A673 (cell line): ENCODE measurements at regions not wholly inside any gene's neighbourhood (a gene's known extent, or its start where the extent isn't known, plus 50 kb on each side); places are given as distances from the start of the nearest gene placed in this dataset.

Experiments
- EZH2 ChIP-seq: fragments of 200-600 bp; sonication (generic); IDR thresholded peaks from 2 replicates; pipeline ENCODE4 v1.6.1; 2017; ENCODE audit warnings: borderline replicate concordance, low read depth, mild to moderate bottlenecking, mixed read lengths, antibody characterized with exemption, low read length; ENCODE audit not compliant: poor library complexity, severe bottlenecking
- TF ChIP-seq, protein P1 (sequence below): fragments of 300-800, 200-600 bp; sonication (generic); conservative IDR thresholded peaks from 2 replicates; pipeline ENCODE4 v1.5.1; 2017; ENCODE audit warnings: low read depth, mild to moderate bottlenecking, antibody characterized with exemption, low read length, moderate library complexity, mixed read lengths

DNA sequence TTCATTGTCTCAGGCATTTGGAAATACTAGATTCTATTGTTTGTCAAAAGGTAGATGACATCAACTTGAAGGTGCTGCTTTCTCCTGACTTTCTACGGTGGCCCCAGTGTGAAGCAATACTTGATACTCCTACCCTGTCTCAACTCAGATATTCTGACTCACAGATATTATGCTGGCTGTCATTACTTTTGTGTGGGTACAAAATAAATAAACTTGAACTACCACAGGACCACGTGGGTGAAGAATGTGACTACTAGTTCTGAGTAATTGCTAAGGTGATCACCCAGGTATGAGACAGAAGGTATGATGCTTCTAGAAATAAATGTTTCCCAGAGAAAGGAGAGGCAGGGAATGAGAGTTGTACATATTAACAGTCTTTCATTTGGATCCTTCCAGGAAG is 275.3 kb upstream of the SPOCK3 start:
- TF ChIP-seq, protein P1, sequence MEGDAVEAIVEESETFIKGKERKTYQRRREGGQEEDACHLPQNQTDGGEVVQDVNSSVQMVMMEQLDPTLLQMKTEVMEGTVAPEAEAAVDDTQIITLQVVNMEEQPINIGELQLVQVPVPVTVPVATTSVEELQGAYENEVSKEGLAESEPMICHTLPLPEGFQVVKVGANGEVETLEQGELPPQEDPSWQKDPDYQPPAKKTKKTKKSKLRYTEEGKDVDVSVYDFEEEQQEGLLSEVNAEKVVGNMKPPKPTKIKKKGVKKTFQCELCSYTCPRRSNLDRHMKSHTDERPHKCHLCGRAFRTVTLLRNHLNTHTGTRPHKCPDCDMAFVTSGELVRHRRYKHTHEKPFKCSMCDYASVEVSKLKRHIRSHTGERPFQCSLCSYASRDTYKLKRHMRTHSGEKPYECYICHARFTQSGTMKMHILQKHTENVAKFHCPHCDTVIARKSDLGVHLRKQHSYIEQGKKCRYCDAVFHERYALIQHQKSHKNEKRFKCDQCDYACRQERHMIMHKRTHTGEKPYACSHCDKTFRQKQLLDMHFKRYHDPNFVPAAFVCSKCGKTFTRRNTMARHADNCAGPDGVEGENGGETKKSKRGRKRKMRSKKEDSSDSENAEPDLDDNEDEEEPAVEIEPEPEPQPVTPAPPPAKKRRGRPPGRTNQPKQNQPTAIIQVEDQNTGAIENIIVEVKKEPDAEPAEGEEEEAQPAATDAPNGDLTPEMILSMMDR, result no peak
- no peak for TF ChIP-seq EZH2
